Tibial nerve (tissue), 4 donors: ENCODE measurements at regions not wholly inside any gene's neighbourhood (a gene's known extent, or its start where the extent isn't known, plus 50 kb on each side); places are given as distances from the start of the nearest gene placed in this dataset.

Experiments
- DNase-seq, 2 donors: peaks; one replicate each; pipeline ENCODE4 v3.0.0-alpha.2; 2019; ENCODE audit warnings: low spot score in 2 of 2
- H3K27ac ChIP-seq, 4 donors: fragments of 200-600 bp; sonication (generic) in 3 of 4; one replicate each; pipeline ENCODE4 v1.5.1; 2017 to 2019; ENCODE audit warnings: mild to moderate bottlenecking in 1 of 4
- H3K27me3 ChIP-seq, 2 donors: fragments of 200-600 bp; sonication (generic) in 1 of 2; one replicate each; pipeline versions ENCODE4 v1.5.1 to v1.6.0; 2017 to 2019
- H3K36me3 ChIP-seq, 3 donors: fragments of 200-600 bp; sonication (generic); one replicate each; pipeline ENCODE4 v1.5.1; 2018 to 2019
- H3K4me1 ChIP-seq, 4 donors: fragments of 200-600 bp; sonication (generic) in 3 of 4; one replicate each; pipeline ENCODE4 v1.5.1; 2017 to 2019
- H3K4me3 ChIP-seq, 4 donors: fragments of 200-600 bp; sonication (generic) in 3 of 4; one replicate each; pipeline ENCODE4 v1.5.1; 2017 to 2019; ENCODE audit warnings: mild to moderate bottlenecking in 1 of 4, moderate library complexity in 1 of 4
- H3K9me3 ChIP-seq, 4 donors: fragments of 200-600 bp; sonication (generic) in 3 of 4; one replicate each; pipeline ENCODE4 v1.5.1; 2017 to 2019
- EP300 ChIP-seq, 2 donors: sonication (generic); formaldehyde crosslinking; IDR thresholded peaks; one replicate each; pipeline ENCODE4 v1.6.1; 2017; ENCODE audit warnings: antibody characterized with exemption in 2 of 2, mild to moderate bottlenecking in 1 of 2
- POLR2A ChIP-seq, 2 donors: fragments of 450-650 bp; IDR thresholded peaks; one replicate each; pipeline ENCODE4 v1.6.1; 2017; ENCODE audit warnings: antibody characterized with exemption in 2 of 2, mild to moderate bottlenecking in 2 of 2, moderate library complexity in 2 of 2
- WGBS, 2 donors: methylation state at CpG; one replicate each; pipeline ENCODE4 v1.1.5; 2018; 5-methylcytosine and 5-hydroxymethylcytosine counted together
- TF ChIP-seq, protein P1 (sequence below), 5 experiments: fragments of 200-600 bp in 3 of 5; fragments of 450-650 bp in 2 of 5; sonication (generic) in 3 of 5; IDR thresholded peaks; one replicate each; pipeline ENCODE4 v1.5.1; 2016 to 2019; ENCODE audit warnings: antibody characterized with exemption in 5 of 5, mild to moderate bottlenecking in 3 of 5, moderate library complexity in 2 of 5

GRCh38 chr5:123856766-123857165 is 344.8 kb downstream of the CSNK1G3 start:
- H3K9me3 ChIP-seq: no peaks in the 10 kb centered on the region
- no peaks in the 10 kb centered on the region for H3K4me1 ChIP-seq
- 55 to 80% methylated on average over 1 of the region's 1 CpG for WGBS, 2 donors
- H3K27me3 ChIP-seq: no peaks in the 10 kb centered on the region
- no peaks in the 10 kb centered on the region for H3K36me3 ChIP-seq
- DNase-seq: no peak
- no peak overlapping the region for H3K4me3 ChIP-seq
- H3K27ac ChIP-seq: no peak overlapping the region
- TF ChIP-seq POLR2A (IDR thresholded peaks at IDR 0.05) (no peak), EP300 (IDR thresholded peaks at IDR 0.05) (no peak)
- TF ChIP-seq, protein P1, sequence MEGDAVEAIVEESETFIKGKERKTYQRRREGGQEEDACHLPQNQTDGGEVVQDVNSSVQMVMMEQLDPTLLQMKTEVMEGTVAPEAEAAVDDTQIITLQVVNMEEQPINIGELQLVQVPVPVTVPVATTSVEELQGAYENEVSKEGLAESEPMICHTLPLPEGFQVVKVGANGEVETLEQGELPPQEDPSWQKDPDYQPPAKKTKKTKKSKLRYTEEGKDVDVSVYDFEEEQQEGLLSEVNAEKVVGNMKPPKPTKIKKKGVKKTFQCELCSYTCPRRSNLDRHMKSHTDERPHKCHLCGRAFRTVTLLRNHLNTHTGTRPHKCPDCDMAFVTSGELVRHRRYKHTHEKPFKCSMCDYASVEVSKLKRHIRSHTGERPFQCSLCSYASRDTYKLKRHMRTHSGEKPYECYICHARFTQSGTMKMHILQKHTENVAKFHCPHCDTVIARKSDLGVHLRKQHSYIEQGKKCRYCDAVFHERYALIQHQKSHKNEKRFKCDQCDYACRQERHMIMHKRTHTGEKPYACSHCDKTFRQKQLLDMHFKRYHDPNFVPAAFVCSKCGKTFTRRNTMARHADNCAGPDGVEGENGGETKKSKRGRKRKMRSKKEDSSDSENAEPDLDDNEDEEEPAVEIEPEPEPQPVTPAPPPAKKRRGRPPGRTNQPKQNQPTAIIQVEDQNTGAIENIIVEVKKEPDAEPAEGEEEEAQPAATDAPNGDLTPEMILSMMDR (IDR thresholded peaks at IDR 0.05): no peak

- no peaks in the 10 kb centered on the region for H3K36me3 ChIP-seq
- no peak for DNase-seq
- H3K9me3 ChIP-seq: peaks cover 0 to 4% (median 0%) of the 10 kb centered on the region in 4 donors
- H3K4me3 ChIP-seq: no peak overlapping the region
- no peak overlapping the region for H3K27ac ChIP-seq
- TF ChIP-seq EP300 (IDR thresholded peaks at IDR 0.05): no peak
- TF ChIP-seq, protein P1 (IDR thresholded peaks at IDR 0.05): no peak
- no peak for TF ChIP-seq POLR2A (IDR thresholded peaks at IDR 0.05)
- no peaks in the 10 kb centered on the region for H3K4me1 ChIP-seq
- H3K27me3 ChIP-seq: no peaks in the 10 kb centered on the region
Measured at GRCh38 chr5:123855609-123856008, 343.6 kb downstream of the CSNK1G3 start.

GRCh38 chr5:123845356-123846100 is 333.6 kb downstream of the CSNK1G3 start:
- TF ChIP-seq, protein P1 (IDR thresholded peaks at IDR 0.05): no peak
- Histone ChIP-seq H3K9me3 (peaks cover 0 to 12% (median 0%) of the 10 kb centered on the region in 4 donors), H3K4me1 (peaks cover 0 to 11% (median 0%) of the 10 kb centered on the region in 4 donors), H3K27me3 (no peaks in the 10 kb centered on the region), H3K27ac (peak overlapping the region in 1 of 4 donors; percentile 45), H3K36me3 (no peaks in the 10 kb centered on the region), H3K4me3 (no peak overlapping the region)
- no peak for DNase-seq
- WGBS, 2 donors: 57 to 88% methylated on average over 6 of the region's 6 CpGs

GRCh38 chr5:123844873-123845272 is 332.9 kb downstream of the CSNK1G3 start:
- peaks cover 0 to 12% (median 0%) of the 10 kb centered on the region in 4 donors for H3K9me3 ChIP-seq
- H3K36me3 ChIP-seq: no peaks in the 10 kb centered on the region
- peaks cover 0 to 11% (median 0%) of the 10 kb centered on the region in 4 donors for H3K4me1 ChIP-seq
- DNase-seq: no peak
- WGBS, 2 donors: 26 to 41% methylated on average over 1 of the region's 1 CpG
- TF ChIP-seq EP300 (IDR thresholded peaks at IDR 0.05) (no peak), POLR2A (IDR thresholded peaks at IDR 0.05) (no peak)
- TF ChIP-seq, protein P1 (IDR thresholded peaks at IDR 0.05): no peak
- H3K4me3 ChIP-seq: no peak overlapping the region
- peak overlapping the region in 2 of 4 donors; percentile 11 to 45 for H3K27ac ChIP-seq
- no peaks in the 10 kb centered on the region for H3K27me3 ChIP-seq

- Histone ChIP-seq H3K4me1 (peaks cover 0 to 6% (median 3%) of the 10 kb centered on the region in 4 donors), H3K36me3 (no peaks in the 10 kb centered on the region), H3K4me3 (no peak overlapping the region), H3K27ac (peak overlapping the region in 1 of 4 donors; percentile 22), H3K27me3 (no peaks in the 10 kb centered on the region), H3K9me3 (no peaks in the 10 kb centered on the region)
- TF ChIP-seq POLR2A (IDR thresholded peaks at IDR 0.05): no peak
- TF ChIP-seq, protein P1 (IDR thresholded peaks at IDR 0.05): no peak
- TF ChIP-seq EP300 (IDR thresholded peaks at IDR 0.05): no peak
- no peak for DNase-seq
- 14 to 21% methylated on average over 4 of the region's 4 CpGs for WGBS, 2 donors
Measured at GRCh38 chr5:123835421-123835820, 323.4 kb downstream of the CSNK1G3 start.
